ENCODE measurements at regions not wholly inside any gene's neighbourhood (a gene's known extent, or its start where the extent isn't known, plus 50 kb on each side); places are given as distances from the start of the nearest gene placed in this dataset.

- no peak for DNase-seq (ENCODE audit: low spot score)
- in situ Hi-C loops (cut with MboI; ENCODE audit: low sequenced_read_pairs, unreplicated experiment): loop anchor here (10.0 kb wide), 2 partner anchors 1123 to 1213 kb away; partner anchors contain the start of gene VCAN
- no peak for TF ChIP-seq CTCF (IDR thresholded peaks at IDR 0.05; ENCODE audit: borderline replicate concordance, control extremely low read depth, extremely low read depth, insufficient read depth, missing control alignments)
Observed at GRCh38 chr5:82352146-82352791, 74.1 kb upstream of the RPS23 start.

GRCh38 chr5:82351754-82352145 lies 73.6 kb upstream of the RPS23 start:
- in situ Hi-C loops (cut with MboI; ENCODE audit: low sequenced_read_pairs, unreplicated experiment): loop anchor here (10.0 kb wide), 2 partner anchors 1123 to 1213 kb away; partner anchors contain the start of gene VCAN
- peak; percentile 50 for DNase-seq (ENCODE audit: low spot score)
- peak; percentile 58 for TF ChIP-seq CTCF (IDR thresholded peaks at IDR 0.05; ENCODE audit: borderline replicate concordance, control extremely low read depth, extremely low read depth, insufficient read depth, missing control alignments)

- in situ Hi-C loops (cut with MboI; ENCODE audit: low sequenced_read_pairs, unreplicated experiment): loop anchor here (10.0 kb wide), 2 partner anchors 1124 to 1214 kb away; partner anchors contain the start of gene VCAN
- DNase-seq (ENCODE audit: low spot score): no peak
- TF ChIP-seq CTCF (IDR thresholded peaks at IDR 0.05; ENCODE audit: borderline replicate concordance, control extremely low read depth, extremely low read depth, insufficient read depth, missing control alignments): no peak
Observed at GRCh38 chr5:82351297-82351696, 73.1 kb upstream of the RPS23 start.

GRCh38 chr5:82349652-82350051 lies 71.5 kb upstream of the RPS23 start:
- peak; percentile 47 for TF ChIP-seq CTCF (IDR thresholded peaks at IDR 0.05; ENCODE audit: borderline replicate concordance, control extremely low read depth, extremely low read depth, insufficient read depth, missing control alignments)
- in situ Hi-C loops (cut with MboI; ENCODE audit: low sequenced_read_pairs, unreplicated experiment): loop anchor here (10.0 kb wide), 2 partner anchors 1125 to 1215 kb away; partner anchors contain the start of gene VCAN
- peak; percentile 25 for DNase-seq (ENCODE audit: low spot score)

GRCh38 chr5:82348784-82349425 lies 70.8 kb upstream of the RPS23 start:
- TF ChIP-seq CTCF (IDR thresholded peaks at IDR 0.05; ENCODE audit: borderline replicate concordance, control extremely low read depth, extremely low read depth, insufficient read depth, missing control alignments): no peak
- in situ Hi-C loops (cut with MboI; ENCODE audit: low sequenced_read_pairs, unreplicated experiment): no loop called here
- DNase-seq (ENCODE audit: low spot score): no peak

GRCh38 chr5:82347201-82347865 lies 69.2 kb upstream of the RPS23 start:
- no peak for TF ChIP-seq CTCF (IDR thresholded peaks at IDR 0.05; ENCODE audit: borderline replicate concordance, control extremely low read depth, extremely low read depth, insufficient read depth, missing control alignments)
- DNase-seq (ENCODE audit: low spot score): no peak
- in situ Hi-C loops (cut with MboI; ENCODE audit: low sequenced_read_pairs, unreplicated experiment): no loop called here

Data from GM13976 (cell line).